ENCODE measurements at regions not wholly inside any gene's neighbourhood (a gene's known extent, or its start where the extent isn't known, plus 50 kb on each side); places are given as distances from the start of the nearest gene placed in this dataset.

GRCh38 chr4:58074382-58074781 is 964.2 kb upstream of the IGFBP7 start:
- H3K27ac ChIP-seq = no peak overlapping the region
- no peaks in the 10 kb centered on the region for H3K36me3 ChIP-seq
- H3K9me3 ChIP-seq = no peaks in the 10 kb centered on the region
- no peaks in the 10 kb centered on the region for H3K4me1 ChIP-seq
- DNase-seq (ENCODE audit: low spot score in 2 of 2) = no peak
- no peak for TF ChIP-seq EP300 (IDR thresholded peaks at IDR 0.05)
- TF ChIP-seq, protein P1, sequence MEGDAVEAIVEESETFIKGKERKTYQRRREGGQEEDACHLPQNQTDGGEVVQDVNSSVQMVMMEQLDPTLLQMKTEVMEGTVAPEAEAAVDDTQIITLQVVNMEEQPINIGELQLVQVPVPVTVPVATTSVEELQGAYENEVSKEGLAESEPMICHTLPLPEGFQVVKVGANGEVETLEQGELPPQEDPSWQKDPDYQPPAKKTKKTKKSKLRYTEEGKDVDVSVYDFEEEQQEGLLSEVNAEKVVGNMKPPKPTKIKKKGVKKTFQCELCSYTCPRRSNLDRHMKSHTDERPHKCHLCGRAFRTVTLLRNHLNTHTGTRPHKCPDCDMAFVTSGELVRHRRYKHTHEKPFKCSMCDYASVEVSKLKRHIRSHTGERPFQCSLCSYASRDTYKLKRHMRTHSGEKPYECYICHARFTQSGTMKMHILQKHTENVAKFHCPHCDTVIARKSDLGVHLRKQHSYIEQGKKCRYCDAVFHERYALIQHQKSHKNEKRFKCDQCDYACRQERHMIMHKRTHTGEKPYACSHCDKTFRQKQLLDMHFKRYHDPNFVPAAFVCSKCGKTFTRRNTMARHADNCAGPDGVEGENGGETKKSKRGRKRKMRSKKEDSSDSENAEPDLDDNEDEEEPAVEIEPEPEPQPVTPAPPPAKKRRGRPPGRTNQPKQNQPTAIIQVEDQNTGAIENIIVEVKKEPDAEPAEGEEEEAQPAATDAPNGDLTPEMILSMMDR (IDR thresholded peaks at IDR 0.05) = no peak
- TF ChIP-seq POLR2AphosphoS5 (IDR thresholded peaks at IDR 0.05) = no peak
- TF ChIP-seq POLR2A (IDR thresholded peaks at IDR 0.05) = no peak
- no peak overlapping the region for H3K4me3 ChIP-seq
- WGBS = 94% methylated on average over 1 of the region's 1 CpG
- H3K27me3 ChIP-seq = no peaks in the 10 kb centered on the region

GRCh38 chr4:58070726-58071125 is 960.5 kb upstream of the IGFBP7 start:
- H3K4me1 ChIP-seq = no peaks in the 10 kb centered on the region
- H3K36me3 ChIP-seq = no peaks in the 10 kb centered on the region
- H3K27ac ChIP-seq = no peak overlapping the region
- H3K9me3 ChIP-seq = no peaks in the 10 kb centered on the region
- no peak for DNase-seq (ENCODE audit: low spot score in 2 of 2)
- H3K27me3 ChIP-seq = no peaks in the 10 kb centered on the region
- TF ChIP-seq EP300 (IDR thresholded peaks at IDR 0.05) (no peak), POLR2A (IDR thresholded peaks at IDR 0.05) (no peak), POLR2AphosphoS5 (IDR thresholded peaks at IDR 0.05) (no peak)
- TF ChIP-seq, protein P1 (IDR thresholded peaks at IDR 0.05) = no peak
- no peak overlapping the region for H3K4me3 ChIP-seq

- Histone ChIP-seq H3K27me3 (no peaks in the 10 kb centered on the region), H3K4me3 (no peak overlapping the region), H3K9me3 (no peaks in the 10 kb centered on the region), H3K27ac (no peak overlapping the region), H3K4me1 (no peaks in the 10 kb centered on the region), H3K36me3 (no peaks in the 10 kb centered on the region)
- 89% methylated on average over 3 of the region's 3 CpGs for WGBS
- DNase-seq (ENCODE audit: low spot score in 2 of 2) = no peak
- no peak for TF ChIP-seq EP300 (IDR thresholded peaks at IDR 0.05)
- TF ChIP-seq, protein P1 (IDR thresholded peaks at IDR 0.05) = no peak
- no peak for TF ChIP-seq POLR2AphosphoS5 (IDR thresholded peaks at IDR 0.05)
- no peak for TF ChIP-seq POLR2A (IDR thresholded peaks at IDR 0.05)
These were observed 954.5 kb upstream of the IGFBP7 start for GRCh38 chr4:58064653-58065052.

- Histone ChIP-seq H3K27ac (no peak overlapping the region), H3K4me1 (no peaks in the 10 kb centered on the region), H3K4me3 (no peak overlapping the region), H3K27me3 (no peaks in the 10 kb centered on the region), H3K36me3 (no peaks in the 10 kb centered on the region), H3K9me3 (no peaks in the 10 kb centered on the region)
- no peak for DNase-seq (ENCODE audit: low spot score in 2 of 2)
- 67% methylated on average over 6 of the region's 6 CpGs for WGBS
- TF ChIP-seq, protein P1 (IDR thresholded peaks at IDR 0.05) = no peak
- no peak for TF ChIP-seq POLR2A (IDR thresholded peaks at IDR 0.05)
These were observed 953.4 kb upstream of the IGFBP7 start for GRCh38 chr4:58063404-58064160.

- TF ChIP-seq EP300 (IDR thresholded peaks at IDR 0.05) (no peak), POLR2AphosphoS5 (IDR thresholded peaks at IDR 0.05) (no peak), POLR2A (IDR thresholded peaks at IDR 0.05) (no peak)
- TF ChIP-seq, protein P1 (IDR thresholded peaks at IDR 0.05) = no peak
- no peak for DNase-seq (ENCODE audit: low spot score in 2 of 2)
- Histone ChIP-seq H3K27me3 (no peaks in the 10 kb centered on the region), H3K4me1 (no peaks in the 10 kb centered on the region), H3K27ac (no peak overlapping the region), H3K4me3 (no peak overlapping the region), H3K36me3 (no peaks in the 10 kb centered on the region), H3K9me3 (no peaks in the 10 kb centered on the region)
These were observed 951.8 kb upstream of the IGFBP7 start for GRCh38 chr4:58061967-58062366.

All from suprapubic skin (tissue), 4 donors.